ENCODE measurements at regions not wholly inside any gene's neighbourhood (a gene's known extent, or its start where the extent isn't known, plus 50 kb on each side); places are given as distances from the start of the nearest gene placed in this dataset.

GRCh38 chr1:106677181-106677580 lies 379.3 kb upstream of the PRMT6 start:
- TF ChIP-seq CTCF (IDR thresholded peaks at IDR 0.05; ENCODE audit: insufficient read depth, low read length) (no peak), POLR2AphosphoS5 (IDR thresholded peaks at IDR 0.05; ENCODE audit: low read depth) (no peak), SPI1 (IDR thresholded peaks at IDR 0.05; ENCODE audit: borderline replicate concordance, low read depth) (no peak), GABPA (IDR thresholded peaks at IDR 0.05; ENCODE audit: low read depth) (no peak)
